ENCODE measurements at regions not wholly inside any gene's neighbourhood (a gene's known extent, or its start where the extent isn't known, plus 50 kb on each side); places are given as distances from the start of the nearest gene placed in this dataset.

- Mint-ChIP-seq H3K4me3 (no peak overlapping the region), H3K27ac (no peak overlapping the region), H3K27me3 (no peaks in the 10 kb centered on the region), H3K36me3 (no peaks in the 10 kb centered on the region), H3K4me1 (no peaks in the 10 kb centered on the region), H3K9me3 (no peaks in the 10 kb centered on the region)
- DNase-seq (no peak), ATAC-seq (replicated peaks) (no peak)
Measured at GRCh38 chr3:18143258-18143780, 281.8 kb downstream of the SATB1 start.

GRCh38 chr3:18137958-18138357, 287.2 kb downstream of the SATB1 start:
- no peaks in the 10 kb centered on the region for H3K27me3 Mint-ChIP-seq
- no peak overlapping the region for H3K27ac Mint-ChIP-seq
- ATAC-seq (replicated peaks) (no peak), DNase-seq (no peak)
- H3K4me3 Mint-ChIP-seq: no peak overlapping the region
- peaks cover 0 to 2% of the 10 kb centered on the region in 2 donors for H3K9me3 Mint-ChIP-seq
- H3K36me3 Mint-ChIP-seq: no peaks in the 10 kb centered on the region
- H3K4me1 Mint-ChIP-seq: peaks cover 0 to 6% of the 10 kb centered on the region in 2 donors

DNA sequence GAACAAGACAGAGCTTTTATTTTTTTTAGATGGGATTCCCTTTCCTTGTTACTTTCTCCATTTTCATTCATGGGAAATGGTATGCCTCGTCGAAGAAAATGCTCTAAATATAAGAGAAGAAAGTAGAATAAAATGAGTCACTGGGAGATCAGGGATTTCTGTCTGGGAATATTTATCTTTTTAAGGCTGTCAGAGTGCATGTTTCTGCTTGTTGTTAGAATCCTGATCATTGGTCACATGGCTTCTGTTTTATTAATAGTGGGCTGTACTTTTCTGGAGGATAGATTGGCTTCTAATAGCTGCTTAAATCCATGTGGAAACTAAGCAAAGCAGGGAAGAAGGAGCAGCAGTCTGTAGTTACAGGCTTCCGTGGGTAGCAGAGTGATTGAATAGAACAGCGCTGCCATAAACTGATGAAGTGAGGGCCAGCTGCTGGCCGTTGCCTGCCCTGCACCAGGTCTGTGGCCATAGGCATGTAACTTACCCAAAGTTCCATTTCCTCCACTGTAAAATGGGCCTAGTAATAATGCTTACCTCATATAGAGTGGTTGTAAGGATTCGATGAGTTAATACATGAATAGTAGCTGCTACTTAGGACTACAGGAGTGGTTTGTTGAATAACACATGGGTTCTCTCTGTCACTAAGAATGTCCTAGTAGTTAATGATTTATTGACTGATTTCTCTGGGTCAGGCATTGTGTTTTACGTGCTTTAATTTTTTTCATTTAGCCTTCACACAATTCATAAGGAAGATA, 289.9 kb downstream of the SATB1 start:
- Mint-ChIP-seq H3K9me3 (peaks cover 0 to 2% of the 10 kb centered on the region in 2 donors), H3K27ac (no peak overlapping the region), H3K36me3 (no peaks in the 10 kb centered on the region), H3K4me1 (peaks cover 0 to 6% of the 10 kb centered on the region in 2 donors), H3K27me3 (no peaks in the 10 kb centered on the region), H3K4me3 (no peak overlapping the region)
- no peak for ATAC-seq (replicated peaks)
- no peak for DNase-seq

DNA sequence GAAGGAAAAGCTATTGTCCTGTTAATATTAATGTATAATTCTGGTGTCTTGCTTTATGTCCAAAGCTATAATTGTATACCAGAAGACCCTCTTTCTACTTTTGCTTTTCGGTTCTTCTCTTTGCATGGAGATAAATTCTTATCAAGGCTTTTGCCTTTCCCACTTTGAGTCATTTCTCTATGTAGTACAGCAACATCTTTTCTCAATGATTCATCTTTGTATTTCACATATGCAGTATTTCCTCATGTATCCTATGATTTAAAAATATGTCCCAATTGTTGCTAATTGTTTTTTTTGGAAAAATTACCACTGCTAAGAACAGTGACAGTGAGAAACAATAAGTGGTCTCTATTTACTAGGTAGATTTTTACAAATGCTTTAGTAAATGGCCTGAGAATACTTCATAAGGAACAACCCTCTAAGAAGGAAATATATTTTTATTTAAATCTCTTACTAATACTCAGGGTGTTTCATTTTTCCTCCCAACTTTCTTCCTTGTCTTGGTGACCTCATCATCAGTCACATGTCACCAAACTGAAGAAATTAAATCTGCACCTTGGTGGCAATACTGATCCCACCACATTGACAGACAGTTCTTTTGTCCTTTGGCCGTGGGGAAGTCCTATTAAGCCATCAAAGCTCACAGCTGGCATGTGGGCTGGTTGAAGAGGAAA, 290.6 kb downstream of the SATB1 start:
- H3K27ac Mint-ChIP-seq: no peak overlapping the region
- H3K36me3 Mint-ChIP-seq: no peaks in the 10 kb centered on the region
- ATAC-seq (replicated peaks): no peak
- H3K4me1 Mint-ChIP-seq: peaks cover 0 to 6% of the 10 kb centered on the region in 2 donors
- no peak overlapping the region for H3K4me3 Mint-ChIP-seq
- H3K27me3 Mint-ChIP-seq: no peaks in the 10 kb centered on the region
- no peak for DNase-seq
- H3K9me3 Mint-ChIP-seq: peaks cover 0 to 2% of the 10 kb centered on the region in 2 donors

GRCh38 chr3:18132991-18133390, 292.1 kb downstream of the SATB1 start:
- H3K4me1 Mint-ChIP-seq: peaks cover 8 to 18% of the 10 kb centered on the region in 2 donors
- DNase-seq (no peak), ATAC-seq (replicated peaks) (no peak)
- H3K4me3 Mint-ChIP-seq: no peak overlapping the region
- H3K36me3 Mint-ChIP-seq: no peaks in the 10 kb centered on the region
- no peak overlapping the region for H3K27ac Mint-ChIP-seq
- H3K27me3 Mint-ChIP-seq: no peaks in the 10 kb centered on the region
- peaks cover 0 to 2% of the 10 kb centered on the region in 2 donors for H3K9me3 Mint-ChIP-seq

DNA sequence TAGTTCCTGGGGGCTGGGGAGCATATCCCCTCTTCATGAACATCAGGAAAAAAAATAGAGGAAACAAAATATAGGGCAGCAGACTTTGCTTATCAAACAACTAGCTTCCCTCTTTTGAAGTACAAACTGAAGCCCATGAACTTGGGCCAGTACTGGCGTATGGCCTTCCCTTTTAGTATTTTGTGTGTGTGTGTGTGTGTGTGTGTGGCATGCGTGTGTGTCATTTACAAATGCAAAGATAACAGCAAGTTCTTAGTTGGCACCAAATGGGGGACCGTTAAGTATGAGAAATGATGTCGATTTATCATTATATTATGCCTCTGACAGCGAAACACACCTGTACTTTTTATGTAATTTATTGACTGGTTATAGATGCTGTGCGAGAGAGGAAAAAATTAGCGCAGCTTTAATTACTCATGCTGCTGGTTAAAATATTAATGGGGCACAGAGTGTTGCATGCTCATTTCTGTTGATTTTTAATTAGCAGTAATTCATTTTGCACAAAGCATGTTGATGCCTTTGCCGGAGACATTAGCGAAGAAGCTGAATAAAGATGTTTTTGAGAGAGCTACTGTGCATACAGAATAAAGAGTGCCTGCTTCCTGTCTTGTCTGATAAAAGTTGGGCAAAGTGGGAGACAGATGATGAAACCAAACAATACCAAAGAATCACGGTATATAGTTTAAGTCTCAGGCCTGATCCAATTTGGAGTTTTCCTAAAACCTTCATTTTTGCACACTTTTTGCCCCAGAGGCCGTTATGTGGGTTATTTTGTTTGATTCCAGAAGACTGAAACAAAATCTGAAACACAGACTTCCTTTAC, 297.1 kb downstream of the SATB1 start:
- H3K27me3 Mint-ChIP-seq: no peaks in the 10 kb centered on the region
- peaks cover 21 to 44% of the 10 kb centered on the region in 2 donors for H3K4me1 Mint-ChIP-seq
- DNase-seq: no peak
- no peak overlapping the region for H3K27ac Mint-ChIP-seq
- ATAC-seq (replicated peaks): peak; percentile 62 to 73
- H3K4me3 Mint-ChIP-seq: no peak overlapping the region
- no peaks in the 10 kb centered on the region for H3K9me3 Mint-ChIP-seq
- H3K36me3 Mint-ChIP-seq: no peaks in the 10 kb centered on the region

GRCh38 chr3:18127174-18127858, 297.8 kb downstream of the SATB1 start:
- Mint-ChIP-seq H3K27ac (peak overlapping the region; percentile 0), H3K4me3 (peak overlapping the region; percentile 33 to 53), H3K36me3 (no peaks in the 10 kb centered on the region), H3K27me3 (no peaks in the 10 kb centered on the region), H3K4me1 (peaks cover 21 to 44% of the 10 kb centered on the region in 2 donors), H3K9me3 (no peaks in the 10 kb centered on the region)
- DNase-seq (peak; percentile 55), ATAC-seq (replicated peaks) (peak; percentile 98)

DNA sequence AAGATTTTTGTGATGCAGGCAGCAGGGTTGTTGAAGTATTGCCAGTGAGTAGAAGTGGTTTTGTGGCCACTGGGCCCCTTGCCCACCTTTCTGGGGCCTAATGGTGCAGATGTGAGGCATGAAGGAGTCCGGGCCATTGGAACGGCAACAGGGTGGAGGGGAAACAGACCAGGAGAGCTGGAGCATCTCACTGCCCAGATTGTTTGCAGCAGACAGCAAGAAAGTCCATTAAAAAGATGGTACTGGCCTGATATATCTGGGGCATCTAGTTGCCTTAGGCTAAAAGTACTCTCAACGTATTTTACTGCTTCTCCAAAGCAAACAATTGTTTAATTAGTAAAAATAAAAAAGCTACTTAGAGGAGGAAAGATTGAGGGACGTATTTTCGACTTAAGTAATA, 298.4 kb downstream of the SATB1 start:
- Mint-ChIP-seq H3K36me3 (no peaks in the 10 kb centered on the region), H3K27me3 (no peaks in the 10 kb centered on the region), H3K27ac (no peak overlapping the region), H3K9me3 (no peaks in the 10 kb centered on the region), H3K4me1 (peaks cover 21 to 44% of the 10 kb centered on the region in 2 donors), H3K4me3 (no peak overlapping the region)
- ATAC-seq (replicated peaks) (no peak), DNase-seq (no peak)

- H3K9me3 Mint-ChIP-seq: no peaks in the 10 kb centered on the region
- ATAC-seq (replicated peaks): no peak
- DNase-seq: no peak
- H3K4me1 Mint-ChIP-seq: peaks cover 21 to 44% of the 10 kb centered on the region in 2 donors
- no peak overlapping the region for H3K4me3 Mint-ChIP-seq
- H3K27me3 Mint-ChIP-seq: no peaks in the 10 kb centered on the region
- H3K36me3 Mint-ChIP-seq: no peaks in the 10 kb centered on the region
- H3K27ac Mint-ChIP-seq: no peak overlapping the region
Measured at GRCh38 chr3:18124501-18124900, 300.6 kb downstream of the SATB1 start.

- H3K27me3 Mint-ChIP-seq: no peaks in the 10 kb centered on the region
- H3K27ac Mint-ChIP-seq: no peak overlapping the region
- no peaks in the 10 kb centered on the region for H3K36me3 Mint-ChIP-seq
- peaks cover 9 to 25% of the 10 kb centered on the region in 2 donors for H3K4me1 Mint-ChIP-seq
- no peak for DNase-seq
- no peak overlapping the region for H3K4me3 Mint-ChIP-seq
- ATAC-seq (replicated peaks): no peak
- H3K9me3 Mint-ChIP-seq: no peaks in the 10 kb centered on the region
Measured at GRCh38 chr3:18122264-18122663, 302.9 kb downstream of the SATB1 start.

GRCh38 chr3:18121020-18121419, 304.1 kb downstream of the SATB1 start:
- H3K4me3 Mint-ChIP-seq: no peak overlapping the region
- no peaks in the 10 kb centered on the region for H3K9me3 Mint-ChIP-seq

DNA sequence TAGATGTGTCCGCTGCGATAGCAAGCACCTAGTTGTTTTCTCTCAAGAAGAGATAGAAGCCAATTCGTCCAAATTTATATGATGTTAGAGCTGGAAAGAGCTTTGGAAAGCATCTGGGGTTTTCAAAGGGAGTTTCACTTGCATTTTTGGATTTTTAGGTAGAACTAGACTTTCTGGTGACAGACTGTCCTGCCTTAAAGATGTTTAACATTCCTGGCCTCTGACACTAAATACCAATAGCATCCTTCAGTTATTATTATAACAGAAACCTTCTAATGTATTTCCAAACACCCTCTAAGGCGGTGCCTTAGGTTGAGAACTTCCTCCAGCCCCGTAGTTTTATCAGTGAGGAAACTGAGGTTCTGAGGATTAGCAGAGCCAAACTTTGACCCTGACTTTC, 305.3 kb downstream of the SATB1 start:
- Mint-ChIP-seq H3K36me3 (no peaks in the 10 kb centered on the region), H3K4me3 (no peak overlapping the region), H3K4me1 (peaks cover 1 to 10% of the 10 kb centered on the region in 2 donors), H3K9me3 (no peaks in the 10 kb centered on the region), H3K27me3 (no peaks in the 10 kb centered on the region), H3K27ac (no peak overlapping the region)
- no peak for DNase-seq
- ATAC-seq (replicated peaks): no peak

More at GRCh38 chr3:18121020-18121419, 304.1 kb downstream of the SATB1 start:
- Mint-ChIP-seq H3K27me3 (no peaks in the 10 kb centered on the region), H3K36me3 (no peaks in the 10 kb centered on the region), H3K4me1 (peaks cover 1 to 14% of the 10 kb centered on the region in 2 donors), H3K27ac (no peak overlapping the region)
- DNase-seq: no peak
- no peak for ATAC-seq (replicated peaks)

DNA sequence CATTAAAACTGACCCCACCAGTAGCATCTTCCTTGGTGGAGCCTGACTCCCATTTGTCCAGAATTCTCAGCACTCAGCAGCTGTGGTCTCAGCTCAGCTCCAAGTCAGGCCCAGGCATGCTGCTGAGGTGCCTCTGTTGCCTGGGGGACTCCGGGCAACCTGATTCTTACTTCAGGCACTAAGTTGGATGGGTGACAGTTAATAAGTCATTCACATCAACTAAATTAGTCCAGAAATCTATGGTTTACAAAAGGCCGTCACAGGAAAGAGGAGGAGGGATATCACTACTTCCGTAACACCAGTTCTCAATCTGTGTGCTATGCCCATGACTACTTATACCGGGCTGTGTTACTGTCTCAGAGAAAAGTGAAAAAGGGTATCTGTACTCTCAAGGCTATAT, 310.2 kb downstream of the SATB1 start:
- peaks cover 0 to 1% of the 10 kb centered on the region in 2 donors for H3K4me1 Mint-ChIP-seq
- DNase-seq (no peak), ATAC-seq (replicated peaks) (no peak)
- no peak overlapping the region for H3K27ac Mint-ChIP-seq
- H3K4me3 Mint-ChIP-seq: no peak overlapping the region
- no peaks in the 10 kb centered on the region for H3K27me3 Mint-ChIP-seq
- H3K9me3 Mint-ChIP-seq: no peaks in the 10 kb centered on the region
- H3K36me3 Mint-ChIP-seq: no peaks in the 10 kb centered on the region

GRCh38 chr3:18113417-18113816, 311.7 kb downstream of the SATB1 start:
- Mint-ChIP-seq H3K9me3 (no peaks in the 10 kb centered on the region), H3K4me1 (peaks cover 0 to 1% of the 10 kb centered on the region in 2 donors), H3K27me3 (no peaks in the 10 kb centered on the region), H3K27ac (no peak overlapping the region), H3K36me3 (no peaks in the 10 kb centered on the region), H3K4me3 (no peak overlapping the region)
- DNase-seq (no peak), ATAC-seq (replicated peaks) (no peak)

Measured in stimulated activated naive B cell treated with anti-CD40 and anti-IgM and Interleukin-4, amounts not matched to agents 10 μg/mL and 1 μg/mL and 100 μg/mL, for 72 hours (primary cell).